ENCODE measurements at regions not wholly inside any gene's neighbourhood (a gene's known extent, or its start where the extent isn't known, plus 50 kb on each side); places are given as distances from the start of the nearest gene placed in this dataset.

DNA sequence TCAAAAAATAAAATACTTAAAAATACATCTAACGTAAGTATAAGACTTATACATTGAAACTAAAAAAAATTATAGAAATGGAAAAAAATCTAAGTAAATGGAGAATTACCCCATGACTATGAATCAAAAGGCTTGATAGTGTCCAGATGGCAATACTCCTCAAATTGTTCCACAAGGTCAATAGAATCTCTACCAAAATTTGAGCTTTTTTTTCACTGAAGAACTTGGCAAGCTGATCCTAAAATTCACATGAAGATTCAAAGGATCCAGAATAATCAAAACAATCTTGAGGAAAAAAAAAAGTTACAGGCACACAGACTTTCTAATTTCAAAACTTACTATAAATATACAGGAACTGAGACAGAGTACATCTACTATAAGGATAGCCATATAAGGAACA, 448.4 kb upstream of the CDH11 start:
- Histone ChIP-seq H3K9ac (ENCODE audit: low read length) (no peak overlapping the region), H3K36me3 (ENCODE audit: control insufficient read depth in 1 of 2, insufficient read depth in 2 of 2, low read length in 2 of 2) (no peaks in the 10 kb centered on the region), H3K9me3 (ENCODE audit: control insufficient read depth in 1 of 2, insufficient read depth in 1 of 2, low read depth in 1 of 2, low read length in 2 of 2) (peaks cover 0 to 5% of the 10 kb centered on the region in 2 experiments; a peak in 2 of 4 replicates), H3K4me1 (ENCODE audit: control insufficient read depth in 1 of 2, insufficient read depth in 2 of 2, low read length in 2 of 2) (no peaks in the 10 kb centered on the region), H2AFZ (ENCODE audit: low read depth, low read length, poor library complexity, severe bottlenecking) (no peak overlapping the region), H3K4me2 (ENCODE audit: low read length) (no peak overlapping the region), H3K27ac (ENCODE audit: low read depth, low read length) (no peak overlapping the region), H3K79me2 (ENCODE audit: insufficient read depth, low read length) (no peaks in the 10 kb centered on the region), H3K27me3 (ENCODE audit: insufficient read depth, low read length) (no peaks in the 10 kb centered on the region), H3K4me3 (replicated peaks in 1 of 2; ENCODE audit: low read depth in 1 of 2, low read length in 2 of 2) (no peak overlapping the region), H4K20me1 (ENCODE audit: insufficient read depth) (no peaks in the 10 kb centered on the region), H3K9me2 (ENCODE audit: insufficient read depth) (no peaks in the 10 kb centered on the region)
- no peak for ATAC-seq
- CTCF ChIA-PET = no interaction called here
- no TSS peak for BruUV-seq (replicated peaks)
- RAD21 ChIA-PET (ENCODE audit: low non-redundant PET in 1 of 2, low total read pairs in 2 of 2, uncharacterized antibody in 2 of 2, unreplicated experiment in 2 of 2) = no interaction called here
- no peak for DNase-seq (ENCODE audit: low read depth, low spot score)
- intact Hi-C loops (cut with micrococcal nuclease) = no loop called here
- no peak for TF ChIP-seq EZH2 (IDR thresholded peaks at IDR 0.05)
- TF ChIP-seq EZH2phosphoT487 (IDR thresholded peaks at IDR 0.05; ENCODE audit: borderline replicate concordance) = no peak
- TF ChIP-seq, protein P1, sequence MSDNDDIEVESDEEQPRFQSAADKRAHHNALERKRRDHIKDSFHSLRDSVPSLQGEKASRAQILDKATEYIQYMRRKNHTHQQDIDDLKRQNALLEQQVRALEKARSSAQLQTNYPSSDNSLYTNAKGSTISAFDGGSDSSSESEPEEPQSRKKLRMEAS (IDR thresholded peaks at IDR 0.05) = no peak
- TF ChIP-seq EGR1 (IDR thresholded peaks at IDR 0.05; ENCODE audit: low read depth) = no peak
- TF ChIP-seq, protein P2, sequence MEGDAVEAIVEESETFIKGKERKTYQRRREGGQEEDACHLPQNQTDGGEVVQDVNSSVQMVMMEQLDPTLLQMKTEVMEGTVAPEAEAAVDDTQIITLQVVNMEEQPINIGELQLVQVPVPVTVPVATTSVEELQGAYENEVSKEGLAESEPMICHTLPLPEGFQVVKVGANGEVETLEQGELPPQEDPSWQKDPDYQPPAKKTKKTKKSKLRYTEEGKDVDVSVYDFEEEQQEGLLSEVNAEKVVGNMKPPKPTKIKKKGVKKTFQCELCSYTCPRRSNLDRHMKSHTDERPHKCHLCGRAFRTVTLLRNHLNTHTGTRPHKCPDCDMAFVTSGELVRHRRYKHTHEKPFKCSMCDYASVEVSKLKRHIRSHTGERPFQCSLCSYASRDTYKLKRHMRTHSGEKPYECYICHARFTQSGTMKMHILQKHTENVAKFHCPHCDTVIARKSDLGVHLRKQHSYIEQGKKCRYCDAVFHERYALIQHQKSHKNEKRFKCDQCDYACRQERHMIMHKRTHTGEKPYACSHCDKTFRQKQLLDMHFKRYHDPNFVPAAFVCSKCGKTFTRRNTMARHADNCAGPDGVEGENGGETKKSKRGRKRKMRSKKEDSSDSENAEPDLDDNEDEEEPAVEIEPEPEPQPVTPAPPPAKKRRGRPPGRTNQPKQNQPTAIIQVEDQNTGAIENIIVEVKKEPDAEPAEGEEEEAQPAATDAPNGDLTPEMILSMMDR (IDR thresholded peaks at IDR 0.05 in 2 of 3, conservative IDR thresholded peaks at IDR 0.05 in 1 of 3; ENCODE audit: borderline replicate concordance in 1 of 3, insufficient read depth in 1 of 3, low read depth in 2 of 3, low read length in 2 of 3) = no peak
- no peak for TF ChIP-seq CEBPB (IDR thresholded peaks at IDR 0.05; ENCODE audit: low read depth)
- no peak for TF ChIP-seq ZNF274 (IDR thresholded peaks at IDR 0.05; ENCODE audit: low read depth, low read length)
- TF ChIP-seq SRF (IDR thresholded peaks at IDR 0.05; ENCODE audit: low read depth) = no peak
- TF ChIP-seq, protein P3, sequence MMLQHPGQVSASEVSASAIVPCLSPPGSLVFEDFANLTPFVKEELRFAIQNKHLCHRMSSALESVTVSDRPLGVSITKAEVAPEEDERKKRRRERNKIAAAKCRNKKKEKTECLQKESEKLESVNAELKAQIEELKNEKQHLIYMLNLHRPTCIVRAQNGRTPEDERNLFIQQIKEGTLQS (IDR thresholded peaks at IDR 0.05) = no peak
- TF ChIP-seq CBX3 (IDR thresholded peaks at IDR 0.05; ENCODE audit: low read depth) = no peak
- no peak for TF ChIP-seq POLR2AphosphoS5 (IDR thresholded peaks at IDR 0.05; ENCODE audit: low read depth, low read length)
- TF ChIP-seq FOSL1 (IDR thresholded peaks at IDR 0.05; ENCODE audit: low read depth) = no peak
- TF ChIP-seq JUND (IDR thresholded peaks at IDR 0.05) = no peak
- POLR2A ChIA-PET = no interaction called here
